Stimulated activated CD4-positive, alpha-beta T cell treated with anti-CD3 and anti-CD28 coated beads, Interleukin-1b, Interleukin-23, amount 100 ng/mL, for 48 hours (primary cell): ENCODE measurements at regions not wholly inside any gene's neighbourhood (a gene's known extent, or its start where the extent isn't known, plus 50 kb on each side); places are given as distances from the start of the nearest gene placed in this dataset.

ENCODE experiments used
- DNase-seq: peaks from one replicate; pipeline ENCODE4 v3.0.0-alpha.2; 2020

GRCh38 chr13:78420814-78421213, 182.5 kb downstream of the POU4F1 start:
- DNase-seq, result no peak

GRCh38 chr13:78413887-78414553, 189.3 kb downstream of the POU4F1 start:
- DNase-seq, result no peak

- no peak for DNase-seq
Observed at GRCh38 chr13:78410847-78411246, 192.5 kb downstream of the POU4F1 start.

GRCh38 chr13:78410164-78410563, 193.2 kb downstream of the POU4F1 start:
- DNase-seq, result no peak

- no peak for DNase-seq
Observed at GRCh38 chr13:78409172-78409571, 194.2 kb downstream of the POU4F1 start.

- no peak for DNase-seq
Observed at GRCh38 chr13:78404846-78405360, 198.4 kb downstream of the POU4F1 start.

GRCh38 chr13:78402708-78403400, 200.5 kb downstream of the POU4F1 start:
- DNase-seq, result no peak

DNA sequence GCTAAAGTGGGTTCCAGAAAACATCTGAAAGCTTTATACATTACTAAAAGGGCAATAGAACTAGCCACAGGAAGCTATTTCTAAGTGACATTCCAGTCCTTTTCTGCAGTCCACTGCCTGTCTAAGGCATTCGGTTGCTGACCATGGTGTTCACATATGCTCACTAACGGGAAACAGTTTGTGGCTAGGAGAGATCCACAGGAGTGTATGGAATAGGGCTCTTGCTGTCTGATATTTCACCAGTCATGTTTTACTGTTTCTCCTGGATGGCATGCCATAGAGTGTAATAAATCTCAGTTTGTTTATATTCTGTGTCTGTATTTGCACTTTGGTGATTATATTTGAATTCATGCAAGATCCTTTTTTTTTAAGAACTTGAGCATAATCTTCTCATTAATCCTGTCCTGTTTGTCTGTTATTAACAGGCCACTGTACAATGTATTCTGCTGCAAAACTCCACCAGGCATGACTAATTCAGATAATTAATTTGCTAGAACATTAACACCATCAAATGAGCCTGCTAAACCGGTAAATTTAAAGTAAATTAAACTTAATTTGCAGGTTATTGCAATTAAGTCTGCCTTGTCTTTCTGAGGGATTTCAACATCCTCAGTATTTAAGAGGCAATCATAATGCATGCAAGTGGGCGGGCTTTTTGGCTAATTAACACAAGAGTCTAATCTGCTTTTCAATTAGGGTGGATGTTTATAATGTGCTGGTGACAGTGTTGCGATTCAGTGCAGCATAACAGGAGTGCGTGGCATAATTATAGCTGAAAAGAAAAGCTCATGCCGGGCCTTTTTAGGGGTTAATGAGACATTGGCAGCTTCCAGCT, 201.3 kb downstream of the POU4F1 start:
- DNase-seq, result no peak

GRCh38 chr13:78398743-78399410, 204.5 kb downstream of the POU4F1 start:
- no peak for DNase-seq

GRCh38 chr13:78393286-78394142, 209.8 kb downstream of the POU4F1 start:
- no peak for DNase-seq

GRCh38 chr13:78383899-78384298, 219.5 kb downstream of the POU4F1 start:
- no peak for DNase-seq

GRCh38 chr13:78383071-78383484, 220.3 kb downstream of the POU4F1 start:
- DNase-seq, result no peak

DNA sequence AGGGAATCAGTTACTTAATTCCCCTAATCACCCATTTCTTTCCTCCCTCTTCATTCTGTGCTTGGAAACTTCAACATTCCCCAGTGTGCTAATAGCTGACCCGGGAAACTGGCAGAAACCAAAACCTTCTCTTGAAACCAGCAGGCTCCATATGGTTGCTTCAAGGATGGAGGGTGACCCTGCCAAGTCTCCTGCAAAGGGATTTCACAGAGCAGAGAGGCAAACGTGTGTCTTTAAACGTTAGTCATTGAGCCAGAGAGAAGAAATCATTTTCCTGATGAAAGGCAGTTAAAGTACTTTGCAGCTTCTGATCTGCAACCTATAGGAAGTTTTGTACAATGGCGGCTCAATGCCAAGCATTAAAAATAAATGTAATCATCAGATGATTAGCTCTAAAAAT, 220.9 kb downstream of the POU4F1 start:
- no peak for DNase-seq

- no peak for DNase-seq
Observed at GRCh38 chr13:78376822-78377221, 226.5 kb downstream of the POU4F1 start.

DNA sequence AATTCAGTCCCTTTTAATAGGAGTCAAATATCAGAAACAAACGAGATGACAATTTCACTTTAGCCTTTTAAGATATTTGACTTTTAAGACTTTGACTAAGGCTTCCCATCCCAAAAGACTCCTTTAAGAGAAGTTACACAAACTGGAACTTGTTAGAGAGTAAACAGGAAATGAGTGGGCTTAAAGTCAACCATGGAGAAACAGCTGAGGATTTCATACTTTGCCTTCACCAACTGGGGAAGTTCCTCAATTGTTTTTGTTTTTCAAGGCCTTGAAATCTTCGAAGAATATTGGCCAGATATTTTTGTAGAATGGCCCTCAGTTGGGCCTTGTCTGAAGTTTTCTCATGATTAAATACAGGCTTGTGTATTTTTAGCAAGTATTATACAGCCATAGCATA, 227.3 kb downstream of the POU4F1 start:
- DNase-seq, result no peak

- no peak for DNase-seq
Observed at GRCh38 chr13:78372581-78372980, 230.8 kb downstream of the POU4F1 start.

GRCh38 chr13:78370231-78370630, 233.1 kb downstream of the POU4F1 start:
- DNase-seq, result no peak

- no peak for DNase-seq
Observed at GRCh38 chr13:78364711-78365110, 238.6 kb downstream of the POU4F1 start.

GRCh38 chr13:78341032-78341431, 262.3 kb downstream of the POU4F1 start:
- no peak for DNase-seq

GRCh38 chr13:78339927-78340326, 263.4 kb downstream of the POU4F1 start:
- no peak for DNase-seq

GRCh38 chr13:78334059-78334458, 269.3 kb downstream of the POU4F1 start:
- no peak for DNase-seq

- DNase-seq, result no peak
Observed at GRCh38 chr13:78326633-78327032, 276.7 kb downstream of the POU4F1 start.
